HCT116 (cell line): ENCODE measurements at regions not wholly inside any gene's neighbourhood (a gene's known extent, or its start where the extent isn't known, plus 50 kb on each side); places are given as distances from the start of the nearest gene placed in this dataset.

Experiments used
- ATAC-seq: fragments of 200-7000 bp; cut with Tn5 transposase; 2 replicates; pipeline ENCODE4 v1.9.1; 2020; ENCODE audit warnings: mild to moderate bottlenecking, moderate library complexity
- BruUV-seq: library from RNA; stranded (reverse); fragments of 400-500 nt; replicated peaks from 2 replicates; lab custom pipeline; 2021; lab: Mats Ljungman, UMichigan
- CTCF ChIA-PET: fragments of 300-600 bp; sonication (Branson Sonifier 250); formaldehyde crosslinking; loops from one replicate; lab custom pipeline; 2021; ENCODE audit warnings: antibody characterized with exemption; lab: Charles Lee
- POLR2A ChIA-PET: fragments of 300-600, 350-600 bp; sonication (Branson Sonifier 250); formaldehyde crosslinking; loops from one replicate; lab custom pipeline; 2021; ENCODE audit warnings: antibody characterized with exemption; lab: Charles Lee
- RAD21 ChIA-PET, 2 experiments: fragments of 300-600 bp; sonication (Branson Sonifier 250); formaldehyde crosslinking; loops; one replicate each; lab custom pipeline; 2023; ENCODE audit warnings: low total read pairs in 2 of 2; ENCODE audit not compliant: uncharacterized antibody in 2 of 2, unreplicated experiment in 2 of 2, low non-redundant PET in 1 of 2; lab: Charles Lee
- DNase-seq: peaks from one replicate; pipeline ENCODE4 v3.0.0-alpha.2; 2010; ENCODE audit warnings: low read depth, low spot score
- H2AFZ ChIP-seq: fragments of 200-600 bp; shearing (Covaris generic), sonication (generic); 2 replicates; pipeline ENCODE4 v1.6.1; 2017; ENCODE audit warnings: low read depth, mixed run types, mixed read lengths, antibody characterized with exemption, low read length; ENCODE audit not compliant: poor library complexity, severe bottlenecking
- H3K27ac ChIP-seq: 2 replicates; pipeline ENCODE4 v1.5.1; 2012; ENCODE audit warnings: low read depth, low read length
- H3K27me3 ChIP-seq: fragments of 200-600 bp; sonication (generic); 2 replicates; pipeline ENCODE4 v1.6.1; 2016; ENCODE audit warnings: mixed run types, low read length, mixed read lengths; ENCODE audit not compliant: insufficient read depth
- H3K36me3 ChIP-seq, 2 experiments: fragments of 200-500 bp in 1 of 2; fragments of 200-600 bp in 1 of 2; sonication (Bioruptor generic) in 1 of 2; sonication (generic) in 1 of 2; 2 replicates each; pipeline versions ENCODE4 v1.5.1 to v1.6.1; 2014 to 2016; ENCODE audit warnings: low read length in 2 of 2, inconsistent platforms in 1 of 2, mixed read lengths in 1 of 2, mixed run types in 1 of 2; ENCODE audit not compliant: insufficient read depth in 2 of 2, control insufficient read depth in 1 of 2
- H3K4me1 ChIP-seq, 2 experiments: fragments of 200-600 bp in 1 of 2; sonication (generic) in 1 of 2; 2 replicates each; pipeline versions ENCODE4 v1.5.1 to v1.6.1; 2012 to 2017; ENCODE audit warnings: low read length in 2 of 2, inconsistent platforms in 1 of 2, mild to moderate bottlenecking in 1 of 2, mixed read lengths in 1 of 2, mixed run types in 1 of 2, moderate library complexity in 1 of 2; ENCODE audit not compliant: insufficient read depth in 2 of 2, control insufficient read depth in 1 of 2
- H3K4me2 ChIP-seq: fragments of 200-600 bp; sonication (generic); 2 replicates; pipeline ENCODE4 v1.6.1; 2017; ENCODE audit warnings: mixed run types, low read length, mixed read lengths
- H3K4me3 ChIP-seq, 2 experiments: fragments of 200-600 bp in 1 of 2; sonication (generic) in 1 of 2; replicated peaks in 1 of 2; 2 replicates each; pipeline ENCODE4 v1.5.1; 2011 to 2016; ENCODE audit warnings: low read length in 2 of 2, control low read depth in 1 of 2, low read depth in 1 of 2, mild to moderate bottlenecking in 1 of 2, mixed read lengths in 1 of 2, mixed run types in 1 of 2
- H3K79me2 ChIP-seq: fragments of 200-600 bp; sonication (generic); 2 replicates; pipeline ENCODE4 v1.6.1; 2017; ENCODE audit warnings: mild to moderate bottlenecking, mixed run types, low read length, moderate library complexity, mixed read lengths; ENCODE audit not compliant: insufficient read depth
- H3K9ac ChIP-seq: fragments of 200-600 bp; sonication (generic); 2 replicates; pipeline ENCODE4 v1.6.1; 2016; ENCODE audit warnings: low read length, mixed read lengths
- H3K9me2 ChIP-seq: fragments of 200-600 bp; sonication (generic), shearing (Covaris generic); 2 replicates; pipeline ENCODE4 v1.6.1; 2017; ENCODE audit warnings: mixed run types, mild to moderate bottlenecking, moderate library complexity; ENCODE audit not compliant: insufficient read depth
- H3K9me3 ChIP-seq, 2 experiments: fragments of 200-500 bp in 1 of 2; fragments of 200-600 bp in 1 of 2; sonication (Bioruptor generic) in 1 of 2; sonication (generic) in 1 of 2; 2 replicates each; pipeline ENCODE4 v1.6.1; 2014 to 2017; ENCODE audit warnings: low read length in 2 of 2, mixed read lengths in 2 of 2, inconsistent platforms in 1 of 2, low read depth in 1 of 2, mild to moderate bottlenecking in 1 of 2, mixed run types in 1 of 2, moderate library complexity in 1 of 2; ENCODE audit not compliant: control insufficient read depth in 1 of 2, insufficient read depth in 1 of 2
- H4K20me1 ChIP-seq: fragments of 200-600 bp; sonication (generic), shearing (Covaris generic); 2 replicates; pipeline ENCODE4 v1.6.1; 2017; ENCODE audit warnings: mixed run types, mild to moderate bottlenecking, moderate library complexity; ENCODE audit not compliant: insufficient read depth
- CBX3 ChIP-seq: IDR thresholded peaks from 2 replicates; pipeline ENCODE4 v1.6.1; 2012; ENCODE audit warnings: low read depth
- CEBPB ChIP-seq: IDR thresholded peaks from 2 replicates; pipeline ENCODE4 v1.6.1; 2012; ENCODE audit warnings: low read depth
- EGR1 ChIP-seq: IDR thresholded peaks from 2 replicates; pipeline ENCODE4 v1.6.1; 2012; ENCODE audit warnings: low read depth
- ELF1 ChIP-seq: IDR thresholded peaks from 2 replicates; pipeline ENCODE4 v1.6.1; 2012; ENCODE audit warnings: low read depth, borderline replicate concordance
- EZH2 ChIP-seq: fragments of 200-600 bp; sonication (generic); IDR thresholded peaks from 2 replicates; pipeline ENCODE4 v1.6.1; 2017; ENCODE audit warnings: antibody characterized with exemption, mixed run types
- EZH2phosphoT487 ChIP-seq: fragments of 200-600 bp; IDR thresholded peaks from 2 replicates; pipeline ENCODE4 v1.6.1; 2018; ENCODE audit warnings: antibody characterized with exemption, borderline replicate concordance
- JUND ChIP-seq: IDR thresholded peaks from 2 replicates; pipeline ENCODE4 v1.6.1; 2012
- POLR2AphosphoS5 ChIP-seq: IDR thresholded peaks from 2 replicates; pipeline ENCODE4 v1.6.1; 2011; ENCODE audit warnings: mild to moderate bottlenecking, low read depth, low read length, moderate library complexity
- RAD21 ChIP-seq: IDR thresholded peaks from 2 replicates; pipeline ENCODE4 v1.6.1; 2012; ENCODE audit warnings: low read depth, mild to moderate bottlenecking
- SIN3A ChIP-seq: IDR thresholded peaks from 2 replicates; pipeline ENCODE4 v1.6.1; 2012; ENCODE audit warnings: low read depth
- SP1 ChIP-seq: IDR thresholded peaks from 2 replicates; pipeline ENCODE4 v1.6.1; 2012; ENCODE audit warnings: low read depth
- TCF7L2 ChIP-seq: IDR thresholded peaks from 2 replicates; pipeline ENCODE4 v1.7.0; 2011; ENCODE audit warnings: borderline replicate concordance, inconsistent platforms; ENCODE audit not compliant: insufficient read depth, insufficient read length; ENCODE audit errors: extremely low read depth
- YY1 ChIP-seq: IDR thresholded peaks from 2 replicates; pipeline ENCODE4 v1.6.1; 2011; ENCODE audit warnings: low read length, low read depth, moderate library complexity, mild to moderate bottlenecking; ENCODE audit not compliant: insufficient replicate concordance; ENCODE audit errors: extremely low read depth
- ZFX ChIP-seq: fragments of 450-650 bp; IDR thresholded peaks from 2 replicates; pipeline ENCODE4 v1.6.1; 2017
- ZNF274 ChIP-seq: fragments of 200-500 bp; sonication (Bioruptor generic); IDR thresholded peaks from 2 replicates; pipeline ENCODE4 v1.6.1; 2014; ENCODE audit warnings: mild to moderate bottlenecking, low read depth, low read length, inconsistent platforms
- intact Hi-C: fragments of 100-400 bp; cut with micrococcal nuclease; formaldehyde crosslinking; loops from 2 replicates; pipeline ENCODE4 v1.10.0; 2022
- TF ChIP-seq, protein P1 (sequence below): IDR thresholded peaks from 2 replicates; pipeline ENCODE4 v1.6.1; 2011; ENCODE audit warnings: mild to moderate bottlenecking, low read length, moderate library complexity; ENCODE audit not compliant: insufficient replicate concordance; ENCODE audit errors: extremely low read depth
- TF ChIP-seq, protein P2 (sequence below), 3 experiments: fragments of 200-600 bp in 1 of 3; sonication (generic) in 1 of 3; IDR thresholded peaks in 2 of 3; conservative IDR thresholded peaks in 1 of 3; 2 replicates each; pipeline ENCODE4 v1.5.1; 2012 to 2017; ENCODE audit warnings: low read depth in 2 of 3, low read length in 2 of 3, antibody characterized with exemption in 1 of 3, borderline replicate concordance in 1 of 3, control low read depth in 1 of 3, mild to moderate bottlenecking in 1 of 3, mixed read lengths in 1 of 3, mixed run types in 1 of 3, moderate library complexity in 1 of 3; ENCODE audit not compliant: insufficient read depth in 1 of 3
- TF ChIP-seq, protein P3 (sequence below): IDR thresholded peaks from 2 replicates; pipeline ENCODE4 v1.6.1; 2012
- TF ChIP-seq, protein P4 (sequence below): IDR thresholded peaks from 2 replicates; pipeline ENCODE4 v1.6.1; 2012

DNA sequence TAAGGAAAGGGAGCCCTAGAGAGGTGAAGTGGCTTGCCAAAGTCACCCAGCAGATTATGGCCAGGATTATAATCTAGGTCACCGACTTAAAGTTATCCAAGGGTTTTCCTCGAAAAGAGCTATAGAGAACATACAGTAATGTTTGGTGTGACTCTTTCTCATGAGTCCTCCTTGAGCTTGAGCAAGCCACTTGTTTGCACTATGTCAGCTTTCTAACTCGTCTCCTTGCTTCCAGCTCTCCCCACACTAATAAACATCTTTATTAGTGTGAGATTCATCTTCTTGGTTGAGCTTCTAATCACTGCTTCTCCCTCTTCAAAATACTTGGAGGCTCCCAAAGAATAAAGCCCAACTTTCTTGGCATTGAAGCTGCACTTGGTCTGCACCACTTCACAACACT, 390.0 kb upstream of the USP24 start:
- TF ChIP-seq, protein P1, sequence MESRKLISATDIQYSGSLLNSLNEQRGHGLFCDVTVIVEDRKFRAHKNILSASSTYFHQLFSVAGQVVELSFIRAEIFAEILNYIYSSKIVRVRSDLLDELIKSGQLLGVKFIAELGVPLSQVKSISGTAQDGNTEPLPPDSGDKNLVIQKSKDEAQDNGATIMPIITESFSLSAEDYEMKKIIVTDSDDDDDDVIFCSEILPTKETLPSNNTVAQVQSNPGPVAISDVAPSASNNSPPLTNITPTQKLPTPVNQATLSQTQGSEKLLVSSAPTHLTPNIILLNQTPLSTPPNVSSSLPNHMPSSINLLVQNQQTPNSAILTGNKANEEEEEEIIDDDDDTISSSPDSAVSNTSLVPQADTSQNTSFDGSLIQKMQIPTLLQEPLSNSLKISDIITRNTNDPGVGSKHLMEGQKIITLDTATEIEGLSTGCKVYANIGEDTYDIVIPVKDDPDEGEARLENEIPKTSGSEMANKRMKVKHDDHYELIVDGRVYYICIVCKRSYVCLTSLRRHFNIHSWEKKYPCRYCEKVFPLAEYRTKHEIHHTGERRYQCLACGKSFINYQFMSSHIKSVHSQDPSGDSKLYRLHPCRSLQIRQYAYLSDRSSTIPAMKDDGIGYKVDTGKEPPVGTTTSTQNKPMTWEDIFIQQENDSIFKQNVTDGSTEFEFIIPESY, result no peak
- TF ChIP-seq RAD21 (no peak), EZH2phosphoT487 (no peak), ZFX (no peak), ELF1 (no peak), EZH2 (no peak), SIN3A (no peak), TCF7L2 (no peak), CBX3 (no peak), EGR1 (no peak), ZNF274 (no peak), YY1 (no peak), SP1 (no peak), CEBPB (no peak), JUND (no peak), POLR2AphosphoS5 (no peak)
- TF ChIP-seq, protein P2, sequence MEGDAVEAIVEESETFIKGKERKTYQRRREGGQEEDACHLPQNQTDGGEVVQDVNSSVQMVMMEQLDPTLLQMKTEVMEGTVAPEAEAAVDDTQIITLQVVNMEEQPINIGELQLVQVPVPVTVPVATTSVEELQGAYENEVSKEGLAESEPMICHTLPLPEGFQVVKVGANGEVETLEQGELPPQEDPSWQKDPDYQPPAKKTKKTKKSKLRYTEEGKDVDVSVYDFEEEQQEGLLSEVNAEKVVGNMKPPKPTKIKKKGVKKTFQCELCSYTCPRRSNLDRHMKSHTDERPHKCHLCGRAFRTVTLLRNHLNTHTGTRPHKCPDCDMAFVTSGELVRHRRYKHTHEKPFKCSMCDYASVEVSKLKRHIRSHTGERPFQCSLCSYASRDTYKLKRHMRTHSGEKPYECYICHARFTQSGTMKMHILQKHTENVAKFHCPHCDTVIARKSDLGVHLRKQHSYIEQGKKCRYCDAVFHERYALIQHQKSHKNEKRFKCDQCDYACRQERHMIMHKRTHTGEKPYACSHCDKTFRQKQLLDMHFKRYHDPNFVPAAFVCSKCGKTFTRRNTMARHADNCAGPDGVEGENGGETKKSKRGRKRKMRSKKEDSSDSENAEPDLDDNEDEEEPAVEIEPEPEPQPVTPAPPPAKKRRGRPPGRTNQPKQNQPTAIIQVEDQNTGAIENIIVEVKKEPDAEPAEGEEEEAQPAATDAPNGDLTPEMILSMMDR (IDR thresholded peaks at IDR 0.05 in 2 of 3, conservative IDR thresholded peaks at IDR 0.05 in 1 of 3; ENCODE audit: borderline replicate concordance in 1 of 3, insufficient read depth in 1 of 3, low read depth in 2 of 3, low read length in 2 of 3), result no peak
- TF ChIP-seq, protein P3, sequence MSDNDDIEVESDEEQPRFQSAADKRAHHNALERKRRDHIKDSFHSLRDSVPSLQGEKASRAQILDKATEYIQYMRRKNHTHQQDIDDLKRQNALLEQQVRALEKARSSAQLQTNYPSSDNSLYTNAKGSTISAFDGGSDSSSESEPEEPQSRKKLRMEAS, result no peak
- TF ChIP-seq, protein P4, sequence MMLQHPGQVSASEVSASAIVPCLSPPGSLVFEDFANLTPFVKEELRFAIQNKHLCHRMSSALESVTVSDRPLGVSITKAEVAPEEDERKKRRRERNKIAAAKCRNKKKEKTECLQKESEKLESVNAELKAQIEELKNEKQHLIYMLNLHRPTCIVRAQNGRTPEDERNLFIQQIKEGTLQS, result no peak
- no peak overlapping the region for H3K9ac ChIP-seq
- DNase-seq, result no peak
- H3K36me3 ChIP-seq, result no peaks in the 10 kb centered on the region
- H3K27me3 ChIP-seq, result no peaks in the 10 kb centered on the region
- H3K79me2 ChIP-seq, result no peaks in the 10 kb centered on the region
- intact Hi-C loops, result no loop called here
- H3K9me2 ChIP-seq, result no peaks in the 10 kb centered on the region
- ChIA-PET RAD21 (no interaction called here), POLR2A (no interaction called here), CTCF (no interaction called here)
- ATAC-seq, result no peak
- H2AFZ ChIP-seq, result no peak overlapping the region
- H3K9me3 ChIP-seq, result no peaks in the 10 kb centered on the region
- H3K4me3 ChIP-seq, result no peak overlapping the region
- H3K27ac ChIP-seq, result no peak overlapping the region
- no peak overlapping the region for H3K4me2 ChIP-seq
- no peaks in the 10 kb centered on the region for H4K20me1 ChIP-seq
- no peaks in the 10 kb centered on the region for H3K4me1 ChIP-seq
- BruUV-seq, result no TSS peak
